ENCODE measurements at regions not wholly inside any gene's neighbourhood (a gene's known extent, or its start where the extent isn't known, plus 50 kb on each side); places are given as distances from the start of the nearest gene placed in this dataset.

GRCh38 chr7:121579639-121580038, 183.5 kb upstream of the FAM3C start:
- TF ChIP-seq POLR2A (IDR thresholded peaks at IDR 0.05; ENCODE audit: low read depth, low read length) (no peak), TAF1 (IDR thresholded peaks at IDR 0.05; ENCODE audit: low read depth, low read length) (no peak)

All from GM12891 (cell line).